SK-N-SH (cell line): ENCODE measurements at regions not wholly inside any gene's neighbourhood (a gene's known extent, or its start where the extent isn't known, plus 50 kb on each side); places are given as distances from the start of the nearest gene placed in this dataset.

Experiments used
- CTCF ChIA-PET: fragments of 300-600, 350-600 bp; formaldehyde crosslinking; extraction: SDS; loops from one replicate; lab custom pipeline; 2021; lab: Yijun Ruan, JAX
- POLR2A ChIA-PET: fragments of 350-600 bp; sonication (Branson Sonifier 250); formaldehyde crosslinking; extraction: SDS; loops from one replicate; lab custom pipeline; 2020; ENCODE audit warnings: antibody characterized with exemption, inconsistent platforms; lab: Yijun Ruan, JAX
- DNase-seq: peaks from one replicate; pipeline ENCODE4 v3.0.0; 2012
- H2AFZ ChIP-seq: fragments of 200-600 bp; sonication (generic); 2 replicates; pipeline ENCODE4 v1.8.1; 2016; ENCODE audit warnings: antibody characterized with exemption, mild to moderate bottlenecking, low read depth
- H3F3A ChIP-seq: fragments of 200-600 bp; sonication (generic); replicated peaks from 2 replicates; pipeline ENCODE3; 2016; ENCODE audit warnings: antibody characterized with exemption, mild to moderate bottlenecking; ENCODE audit not compliant: insufficient read depth
- H3K27ac ChIP-seq, 2 experiments: fragments of 200-500 bp in 1 of 2; fragments of 200-600 bp in 1 of 2; sonication (Bioruptor generic) in 1 of 2; sonication (generic), shearing (Covaris generic) in 1 of 2; 2 replicates each; pipeline versions ENCODE4 v1.5.1 to v1.6.1; 2014 to 2016; ENCODE audit warnings: low read depth in 2 of 2, inconsistent platforms in 1 of 2, low read length in 1 of 2, mild to moderate bottlenecking in 1 of 2, mixed read lengths in 1 of 2
- H3K27me3 ChIP-seq: fragments of 200-600 bp; sonication (generic), shearing (Covaris generic); 2 replicates; pipeline ENCODE4 v1.6.1; 2016; ENCODE audit warnings: mixed run types; ENCODE audit not compliant: insufficient read depth
- H3K36me3 ChIP-seq, 2 experiments: fragments of 200-500 bp in 1 of 2; fragments of 200-600 bp in 1 of 2; sonication (Bioruptor generic) in 1 of 2; sonication (generic) in 1 of 2; replicated peaks in 1 of 2; 2 replicates each; pipeline versions ENCODE3 to v1.5.1; 2014 to 2016; ENCODE audit warnings: low read length in 1 of 2, mild to moderate bottlenecking in 1 of 2; ENCODE audit not compliant: insufficient read depth in 2 of 2, control insufficient read depth in 1 of 2
- H3K4me1 ChIP-seq, 2 experiments: fragments of 200-500 bp in 1 of 2; fragments of 200-600 bp in 1 of 2; sonication (Bioruptor generic) in 1 of 2; sonication (generic), shearing (Covaris generic) in 1 of 2; 2 replicates each; pipeline versions ENCODE4 v1.5.1 to v1.6.1; 2014 to 2016; ENCODE audit warnings: low read depth in 1 of 2, low read length in 1 of 2, mixed run types in 1 of 2; ENCODE audit not compliant: insufficient read depth in 2 of 2, control insufficient read depth in 1 of 2
- H3K4me2 ChIP-seq: fragments of 200-600 bp; sonication (generic), shearing (Covaris generic); 2 replicates; pipeline ENCODE4 v1.6.1; 2017; ENCODE audit warnings: mixed run types
- H3K4me3 ChIP-seq, 2 experiments: fragments of 200-500 bp in 1 of 2; fragments of 200-600 bp in 1 of 2; sonication (Bioruptor generic) in 1 of 2; sonication (generic), shearing (Covaris generic) in 1 of 2; 2 replicates each; pipeline versions ENCODE4 v1.5.1 to v1.8.1; 2014 to 2016; ENCODE audit warnings: low read depth in 2 of 2, inconsistent platforms in 1 of 2, low read length in 1 of 2, mild to moderate bottlenecking in 1 of 2, mixed read lengths in 1 of 2, moderate library complexity in 1 of 2
- H3K79me2 ChIP-seq: fragments of 200-600 bp; sonication (generic); 2 replicates; pipeline ENCODE4 v1.8.1; 2017; ENCODE audit warnings: mild to moderate bottlenecking; ENCODE audit not compliant: insufficient read depth
- H3K9ac ChIP-seq: fragments of 200-600 bp; sonication (generic); 2 replicates; pipeline ENCODE4 v1.6.1; 2017; ENCODE audit warnings: mixed run types
- H3K9me2 ChIP-seq: fragments of 200-600 bp; sonication (generic); 2 replicates; pipeline ENCODE4 v1.6.1; 2017; ENCODE audit warnings: mixed run types
- H3K9me3 ChIP-seq: fragments of 200-600 bp; sonication (generic); 2 replicates; pipeline ENCODE4 v1.6.1; 2017; ENCODE audit warnings: mixed run types, mild to moderate bottlenecking, moderate library complexity
- H4K20me1 ChIP-seq: fragments of 200-600 bp; sonication (generic); 2 replicates; pipeline ENCODE4 v1.6.1; 2017; ENCODE audit warnings: mild to moderate bottlenecking, mixed run types; ENCODE audit not compliant: insufficient read depth
- CHD2 ChIP-seq: fragments of 150-350 bp; IDR thresholded peaks from 2 replicates; pipeline ENCODE4 v1.6.1; 2018; ENCODE audit warnings: low read length; ENCODE audit not compliant: partially characterized antibody
- EZH2phosphoT487 ChIP-seq: fragments of 200-600 bp; sonication (generic); IDR thresholded peaks from 2 replicates; pipeline ENCODE4 v1.6.1; 2017; ENCODE audit warnings: low read depth, mixed run types, mild to moderate bottlenecking, antibody characterized with exemption, moderate library complexity, borderline replicate concordance
- FOSL2 ChIP-seq: IDR thresholded peaks from 2 replicates; pipeline ENCODE4 v1.4.0; 2012; ENCODE audit warnings: low read depth, mild to moderate bottlenecking, moderate library complexity, borderline replicate concordance
- MXI1 ChIP-seq: IDR thresholded peaks from 2 replicates; pipeline ENCODE4 v1.6.1; 2012; ENCODE audit warnings: mild to moderate bottlenecking, low read depth, low read length, improper control_type of control experiment
- RAD21 ChIP-seq: IDR thresholded peaks from 2 replicates; pipeline ENCODE4 v1.6.1; 2012; ENCODE audit warnings: mild to moderate bottlenecking, low read length
- RFX5 ChIP-seq: IDR thresholded peaks from 2 replicates; pipeline ENCODE4 v1.6.1; 2012; ENCODE audit warnings: mild to moderate bottlenecking, improper control_type of control experiment, low read length
- SMC3 ChIP-seq: IDR thresholded peaks from 2 replicates; pipeline ENCODE4 v1.6.1; 2012; ENCODE audit warnings: low read depth, low read length, improper control_type of control experiment
- TAF1 ChIP-seq: IDR thresholded peaks from 2 replicates; pipeline ENCODE4 v1.6.1; 2012; ENCODE audit warnings: low read depth, mild to moderate bottlenecking, low read length, moderate library complexity, borderline replicate concordance
- TEAD4 ChIP-seq: IDR thresholded peaks from 2 replicates; pipeline ENCODE4 v1.4.0; 2012; ENCODE audit warnings: mild to moderate bottlenecking, borderline replicate concordance; ENCODE audit not compliant: insufficient read depth
- WGBS: methylation state at CpG from one replicate; pipeline ENCODE4 v1.1.6; 2017; ENCODE audit warnings: low lambda C conversion rate; 5-methylcytosine and 5-hydroxymethylcytosine counted together
- TF ChIP-seq, protein P1 (sequence below): IDR thresholded peaks from 2 replicates; pipeline ENCODE4 v1.6.1; 2012; ENCODE audit warnings: mild to moderate bottlenecking, low read depth, low read length, moderate library complexity
- TF ChIP-seq, protein P2 (sequence below): IDR thresholded peaks from 2 replicates; pipeline ENCODE4 v1.4.0; 2012; ENCODE audit warnings: low read depth, borderline replicate concordance
- TF ChIP-seq, protein P3 (sequence below): fragments of 200-600 bp; sonication (generic); IDR thresholded peaks from 2 replicates; pipeline ENCODE4 v1.6.1; 2017; ENCODE audit warnings: antibody characterized with exemption, mild to moderate bottlenecking, moderate library complexity

DNA sequence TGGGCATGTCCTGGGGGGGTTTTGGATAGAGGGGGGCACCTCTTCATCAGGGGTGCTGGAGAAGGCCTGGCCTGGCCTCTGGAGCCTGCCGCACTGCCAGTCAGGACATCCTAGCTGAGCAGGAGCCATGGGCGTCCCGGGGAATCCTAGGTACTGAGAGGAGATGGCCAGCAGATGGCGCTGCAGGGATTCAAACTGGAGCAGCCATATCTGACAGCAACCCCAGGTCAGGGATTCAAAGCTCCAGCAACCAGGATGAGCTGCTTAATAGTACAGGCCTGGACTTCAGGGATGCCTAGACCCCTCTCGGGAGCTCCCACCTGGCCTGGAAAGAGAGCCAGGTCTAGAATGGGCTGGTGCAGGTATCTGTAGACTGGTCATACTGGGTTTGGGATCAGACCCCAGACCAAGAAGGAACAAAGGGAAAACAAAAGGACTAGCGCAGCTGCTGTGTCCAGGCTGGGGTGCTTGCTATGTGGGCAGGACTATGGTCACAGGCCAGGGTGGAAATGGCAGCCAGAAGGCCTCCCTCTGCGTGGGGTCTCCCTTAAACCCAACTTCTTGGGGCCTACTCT, 306.9 kb upstream of the RBFOX1 start:
- H4K20me1 ChIP-seq: no peaks in the 10 kb centered on the region

DNA sequence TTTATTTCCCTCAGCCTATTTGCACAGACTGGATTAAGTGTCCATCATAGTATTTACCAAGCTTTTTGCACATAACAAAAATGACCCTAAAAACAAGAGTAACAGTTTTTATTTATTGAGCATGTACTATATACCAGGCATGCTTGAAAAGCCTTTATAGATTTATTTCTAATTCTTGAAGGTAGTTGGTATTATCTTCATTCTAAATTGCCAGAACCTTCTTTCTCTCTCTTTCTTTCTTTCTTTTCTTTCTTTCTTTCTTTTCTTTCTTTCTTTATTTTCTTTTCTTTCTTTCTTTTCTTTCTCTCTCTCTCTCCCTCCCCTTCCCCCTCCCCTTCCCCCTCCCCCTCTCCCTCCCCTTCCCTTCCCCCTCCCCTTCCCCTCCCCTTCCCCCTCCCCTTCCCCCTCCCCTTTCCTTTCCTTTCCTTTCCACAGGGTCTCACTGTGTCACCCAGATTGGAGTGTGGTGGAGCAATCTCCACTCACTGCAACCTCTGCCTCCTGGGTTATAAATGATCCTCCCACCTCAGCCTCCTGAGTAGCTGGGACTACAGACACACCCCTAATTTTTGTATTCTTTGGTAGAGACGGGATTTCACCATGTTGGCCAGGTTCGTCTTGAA, 310.9 kb upstream of the RBFOX1 start:
- TF ChIP-seq SMC3 (no peak), TEAD4 (no peak), MXI1 (no peak), TAF1 (no peak), CHD2 (no peak), RFX5 (no peak)
- TF ChIP-seq, protein P1, sequence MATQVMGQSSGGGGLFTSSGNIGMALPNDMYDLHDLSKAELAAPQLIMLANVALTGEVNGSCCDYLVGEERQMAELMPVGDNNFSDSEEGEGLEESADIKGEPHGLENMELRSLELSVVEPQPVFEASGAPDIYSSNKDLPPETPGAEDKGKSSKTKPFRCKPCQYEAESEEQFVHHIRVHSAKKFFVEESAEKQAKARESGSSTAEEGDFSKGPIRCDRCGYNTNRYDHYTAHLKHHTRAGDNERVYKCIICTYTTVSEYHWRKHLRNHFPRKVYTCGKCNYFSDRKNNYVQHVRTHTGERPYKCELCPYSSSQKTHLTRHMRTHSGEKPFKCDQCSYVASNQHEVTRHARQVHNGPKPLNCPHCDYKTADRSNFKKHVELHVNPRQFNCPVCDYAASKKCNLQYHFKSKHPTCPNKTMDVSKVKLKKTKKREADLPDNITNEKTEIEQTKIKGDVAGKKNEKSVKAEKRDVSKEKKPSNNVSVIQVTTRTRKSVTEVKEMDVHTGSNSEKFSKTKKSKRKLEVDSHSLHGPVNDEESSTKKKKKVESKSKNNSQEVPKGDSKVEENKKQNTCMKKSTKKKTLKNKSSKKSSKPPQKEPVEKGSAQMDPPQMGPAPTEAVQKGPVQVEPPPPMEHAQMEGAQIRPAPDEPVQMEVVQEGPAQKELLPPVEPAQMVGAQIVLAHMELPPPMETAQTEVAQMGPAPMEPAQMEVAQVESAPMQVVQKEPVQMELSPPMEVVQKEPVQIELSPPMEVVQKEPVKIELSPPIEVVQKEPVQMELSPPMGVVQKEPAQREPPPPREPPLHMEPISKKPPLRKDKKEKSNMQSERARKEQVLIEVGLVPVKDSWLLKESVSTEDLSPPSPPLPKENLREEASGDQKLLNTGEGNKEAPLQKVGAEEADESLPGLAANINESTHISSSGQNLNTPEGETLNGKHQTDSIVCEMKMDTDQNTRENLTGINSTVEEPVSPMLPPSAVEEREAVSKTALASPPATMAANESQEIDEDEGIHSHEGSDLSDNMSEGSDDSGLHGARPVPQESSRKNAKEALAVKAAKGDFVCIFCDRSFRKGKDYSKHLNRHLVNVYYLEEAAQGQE: no peak
- TF ChIP-seq, protein P2, sequence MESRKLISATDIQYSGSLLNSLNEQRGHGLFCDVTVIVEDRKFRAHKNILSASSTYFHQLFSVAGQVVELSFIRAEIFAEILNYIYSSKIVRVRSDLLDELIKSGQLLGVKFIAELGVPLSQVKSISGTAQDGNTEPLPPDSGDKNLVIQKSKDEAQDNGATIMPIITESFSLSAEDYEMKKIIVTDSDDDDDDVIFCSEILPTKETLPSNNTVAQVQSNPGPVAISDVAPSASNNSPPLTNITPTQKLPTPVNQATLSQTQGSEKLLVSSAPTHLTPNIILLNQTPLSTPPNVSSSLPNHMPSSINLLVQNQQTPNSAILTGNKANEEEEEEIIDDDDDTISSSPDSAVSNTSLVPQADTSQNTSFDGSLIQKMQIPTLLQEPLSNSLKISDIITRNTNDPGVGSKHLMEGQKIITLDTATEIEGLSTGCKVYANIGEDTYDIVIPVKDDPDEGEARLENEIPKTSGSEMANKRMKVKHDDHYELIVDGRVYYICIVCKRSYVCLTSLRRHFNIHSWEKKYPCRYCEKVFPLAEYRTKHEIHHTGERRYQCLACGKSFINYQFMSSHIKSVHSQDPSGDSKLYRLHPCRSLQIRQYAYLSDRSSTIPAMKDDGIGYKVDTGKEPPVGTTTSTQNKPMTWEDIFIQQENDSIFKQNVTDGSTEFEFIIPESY: no peak
- no peaks in the 10 kb centered on the region for H3K4me1 ChIP-seq
- 18% methylated on average over 2 of the region's 2 CpGs for WGBS
- no peaks in the 10 kb centered on the region for H3K9me3 ChIP-seq
- H3K4me2 ChIP-seq: no peak overlapping the region
- no peak overlapping the region for H3K27ac ChIP-seq
- H3K4me3 ChIP-seq: no peak overlapping the region
- H3K36me3 ChIP-seq: no peaks in the 10 kb centered on the region
- no peaks in the 10 kb centered on the region for H3K27me3 ChIP-seq
- no peaks in the 10 kb centered on the region for H3F3A ChIP-seq
- ChIA-PET CTCF (no interaction called here), POLR2A (no interaction called here)
- H2AFZ ChIP-seq: no peak overlapping the region
- H4K20me1 ChIP-seq: no peaks in the 10 kb centered on the region
- H3K9ac ChIP-seq: no peak overlapping the region
- H3K9me2 ChIP-seq: no peaks in the 10 kb centered on the region
- H3K79me2 ChIP-seq: no peaks in the 10 kb centered on the region
- no peak for DNase-seq

More for the DNA sequence above, 306.9 kb upstream of the RBFOX1 start:
- POLR2A ChIA-PET: no interaction called here
- CTCF ChIA-PET: interaction anchor here (0.5 to 1.7 kb wide), 38 partner anchors 8 to 1169 kb away, joined by 3 to 14 read pairs (median 4); no protein-coding TSS in a partner anchor
- no peak overlapping the region for H2AFZ ChIP-seq
- TF ChIP-seq RAD21 (peak; percentile 70), SMC3 (peak; percentile 50; the same call in 1 of the 2 replicates), EZH2phosphoT487 (no peak), FOSL2 (no peak)
- TF ChIP-seq, protein P3, sequence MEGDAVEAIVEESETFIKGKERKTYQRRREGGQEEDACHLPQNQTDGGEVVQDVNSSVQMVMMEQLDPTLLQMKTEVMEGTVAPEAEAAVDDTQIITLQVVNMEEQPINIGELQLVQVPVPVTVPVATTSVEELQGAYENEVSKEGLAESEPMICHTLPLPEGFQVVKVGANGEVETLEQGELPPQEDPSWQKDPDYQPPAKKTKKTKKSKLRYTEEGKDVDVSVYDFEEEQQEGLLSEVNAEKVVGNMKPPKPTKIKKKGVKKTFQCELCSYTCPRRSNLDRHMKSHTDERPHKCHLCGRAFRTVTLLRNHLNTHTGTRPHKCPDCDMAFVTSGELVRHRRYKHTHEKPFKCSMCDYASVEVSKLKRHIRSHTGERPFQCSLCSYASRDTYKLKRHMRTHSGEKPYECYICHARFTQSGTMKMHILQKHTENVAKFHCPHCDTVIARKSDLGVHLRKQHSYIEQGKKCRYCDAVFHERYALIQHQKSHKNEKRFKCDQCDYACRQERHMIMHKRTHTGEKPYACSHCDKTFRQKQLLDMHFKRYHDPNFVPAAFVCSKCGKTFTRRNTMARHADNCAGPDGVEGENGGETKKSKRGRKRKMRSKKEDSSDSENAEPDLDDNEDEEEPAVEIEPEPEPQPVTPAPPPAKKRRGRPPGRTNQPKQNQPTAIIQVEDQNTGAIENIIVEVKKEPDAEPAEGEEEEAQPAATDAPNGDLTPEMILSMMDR: peak; percentile 41
- no peaks in the 10 kb centered on the region for H3K4me1 ChIP-seq
- peak; percentile 79 for DNase-seq
- no peaks in the 10 kb centered on the region for H3K9me2 ChIP-seq
- H3K4me2 ChIP-seq: no peak overlapping the region
- H3K36me3 ChIP-seq: no peaks in the 10 kb centered on the region
- H3K27me3 ChIP-seq: no peaks in the 10 kb centered on the region
- H3K9me3 ChIP-seq: no peaks in the 10 kb centered on the region
- no peak overlapping the region for H3K27ac ChIP-seq
- H3K9ac ChIP-seq: no peak overlapping the region
- H3F3A ChIP-seq: no peaks in the 10 kb centered on the region
- WGBS: 6% methylated on average over 4 of the region's 7 CpGs
- H3K79me2 ChIP-seq: no peaks in the 10 kb centered on the region
- no peak overlapping the region for H3K4me3 ChIP-seq
